WTC11 (cell line): ENCODE measurements at regions not wholly inside any gene's neighbourhood (a gene's known extent, or its start where the extent isn't known, plus 50 kb on each side); places are given as distances from the start of the nearest gene placed in this dataset.

Experiments
- ATF3 ChIP-seq: sonication (generic); formaldehyde crosslinking; conservative IDR thresholded peaks from 2 replicates; pipeline ENCODE4 v1.8.1; 2022; ENCODE audit warnings: mild to moderate bottlenecking, missing genetic modification reagents
- ATF6 ChIP-seq: sonication (generic); formaldehyde crosslinking; IDR thresholded peaks from 2 replicates; pipeline ENCODE4 v1.8.1; 2023; ENCODE audit warnings: mild to moderate bottlenecking, missing genetic modification reagents
- CTCF ChIP-seq: fragments of 200-600 bp; IDR thresholded peaks from 2 replicates; pipeline ENCODE4 v1.8.0; 2022; ENCODE audit warnings: antibody characterized with exemption
- FOXP1 ChIP-seq: sonication (generic); formaldehyde crosslinking; IDR thresholded peaks from 2 replicates; pipeline ENCODE4 v1.8.0; 2022; ENCODE audit warnings: missing genetic modification reagents, mild to moderate bottlenecking, moderate library complexity, borderline replicate concordance
- IRF1 ChIP-seq: sonication (generic); formaldehyde crosslinking; IDR thresholded peaks from 2 replicates; pipeline ENCODE4 v1.8.0; 2023; ENCODE audit warnings: missing genetic modification reagents
- MAX ChIP-seq: sonication (generic); formaldehyde crosslinking; IDR thresholded peaks from 2 replicates; pipeline ENCODE4 v1.8.0; 2022; ENCODE audit warnings: mild to moderate bottlenecking, missing genetic modification reagents
- SP1 ChIP-seq: sonication (generic); formaldehyde crosslinking; conservative IDR thresholded peaks from 2 replicates; pipeline ENCODE4 v1.8.1; 2022; ENCODE audit warnings: missing genetic modification reagents
- ZNF263 ChIP-seq: sonication (generic); formaldehyde crosslinking; IDR thresholded peaks from 2 replicates; pipeline ENCODE4 v1.8.1; 2022; ENCODE audit warnings: low read depth, mild to moderate bottlenecking, moderate library complexity, missing genetic modification reagents
- ZNF317 ChIP-seq: sonication (generic); formaldehyde crosslinking; IDR thresholded peaks from 2 replicates; pipeline ENCODE4 v1.8.1; 2023; ENCODE audit warnings: low read depth, mild to moderate bottlenecking, moderate library complexity, missing genetic modification reagents, borderline replicate concordance

GRCh38 chrX:39639871-39640270, 457.9 kb downstream of the BCOR start:
- TF ChIP-seq CTCF (no peak), IRF1 (CRISPR knock-in tag) (no peak), ATF3 (CRISPR knock-in tag) (no peak), SP1 (CRISPR knock-in tag) (no peak), MAX (CRISPR knock-in tag) (no peak), ZNF317 (CRISPR knock-in tag) (no peak), FOXP1 (CRISPR knock-in tag) (no peak), ATF6 (CRISPR knock-in tag) (no peak), ZNF263 (no peak)
